ENCODE measurements at regions not wholly inside any gene's neighbourhood (a gene's known extent, or its start where the extent isn't known, plus 50 kb on each side); places are given as distances from the start of the nearest gene placed in this dataset.

- TF ChIP-seq, protein P1, sequence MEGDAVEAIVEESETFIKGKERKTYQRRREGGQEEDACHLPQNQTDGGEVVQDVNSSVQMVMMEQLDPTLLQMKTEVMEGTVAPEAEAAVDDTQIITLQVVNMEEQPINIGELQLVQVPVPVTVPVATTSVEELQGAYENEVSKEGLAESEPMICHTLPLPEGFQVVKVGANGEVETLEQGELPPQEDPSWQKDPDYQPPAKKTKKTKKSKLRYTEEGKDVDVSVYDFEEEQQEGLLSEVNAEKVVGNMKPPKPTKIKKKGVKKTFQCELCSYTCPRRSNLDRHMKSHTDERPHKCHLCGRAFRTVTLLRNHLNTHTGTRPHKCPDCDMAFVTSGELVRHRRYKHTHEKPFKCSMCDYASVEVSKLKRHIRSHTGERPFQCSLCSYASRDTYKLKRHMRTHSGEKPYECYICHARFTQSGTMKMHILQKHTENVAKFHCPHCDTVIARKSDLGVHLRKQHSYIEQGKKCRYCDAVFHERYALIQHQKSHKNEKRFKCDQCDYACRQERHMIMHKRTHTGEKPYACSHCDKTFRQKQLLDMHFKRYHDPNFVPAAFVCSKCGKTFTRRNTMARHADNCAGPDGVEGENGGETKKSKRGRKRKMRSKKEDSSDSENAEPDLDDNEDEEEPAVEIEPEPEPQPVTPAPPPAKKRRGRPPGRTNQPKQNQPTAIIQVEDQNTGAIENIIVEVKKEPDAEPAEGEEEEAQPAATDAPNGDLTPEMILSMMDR (conservative IDR thresholded peaks at IDR 0.05; ENCODE audit: low read length), result no peak
- DNase-seq (ENCODE audit: low read depth), result no peak
- H3K4me3 ChIP-seq (ENCODE audit: low read length), result no peak overlapping the region
Measured at GRCh38 chr5:109924237-109925107, 234.7 kb downstream of the MAN2A1 start.

GRCh38 chr5:109927639-109928038 lies 237.9 kb downstream of the MAN2A1 start:
- TF ChIP-seq, protein P1 (conservative IDR thresholded peaks at IDR 0.05; ENCODE audit: low read length), result no peak
- H3K4me3 ChIP-seq (ENCODE audit: low read length), result no peak overlapping the region
- no peak for DNase-seq (ENCODE audit: low read depth)

GRCh38 chr5:109928046-109928445 lies 238.3 kb downstream of the MAN2A1 start:
- DNase-seq (ENCODE audit: low read depth), result no peak
- H3K4me3 ChIP-seq (ENCODE audit: low read length), result no peak overlapping the region
- TF ChIP-seq, protein P1 (conservative IDR thresholded peaks at IDR 0.05; ENCODE audit: low read length), result no peak

GRCh38 chr5:109928811-109929210 lies 239.1 kb downstream of the MAN2A1 start:
- TF ChIP-seq, protein P1 (conservative IDR thresholded peaks at IDR 0.05; ENCODE audit: low read length), result no peak
- no peak for DNase-seq (ENCODE audit: low read depth)
- H3K4me3 ChIP-seq (ENCODE audit: low read length), result no peak overlapping the region

DNA sequence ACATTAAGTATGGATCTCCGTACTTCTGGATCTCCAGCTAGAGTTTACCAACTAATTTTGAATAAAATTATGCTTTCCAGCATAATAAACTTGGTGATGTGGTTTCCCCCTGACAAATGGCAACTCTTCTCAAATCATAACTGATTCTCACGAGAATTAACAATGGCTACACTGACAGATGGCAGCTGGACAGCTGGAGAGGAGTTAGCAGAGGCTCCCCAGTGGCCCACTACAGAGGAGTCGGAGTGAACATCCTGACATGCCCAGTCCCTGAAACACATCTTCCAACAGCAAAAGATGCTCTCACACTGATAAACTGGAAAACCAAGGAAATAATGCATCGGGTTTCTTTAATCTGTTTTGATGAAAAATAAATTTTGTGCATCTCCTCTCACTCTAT lies 239.6 kb downstream of the MAN2A1 start:
- TF ChIP-seq, protein P1 (conservative IDR thresholded peaks at IDR 0.05; ENCODE audit: low read length), result no peak
- no peak overlapping the region for H3K4me3 ChIP-seq (ENCODE audit: low read length)
- no peak for DNase-seq (ENCODE audit: low read depth)

DNA sequence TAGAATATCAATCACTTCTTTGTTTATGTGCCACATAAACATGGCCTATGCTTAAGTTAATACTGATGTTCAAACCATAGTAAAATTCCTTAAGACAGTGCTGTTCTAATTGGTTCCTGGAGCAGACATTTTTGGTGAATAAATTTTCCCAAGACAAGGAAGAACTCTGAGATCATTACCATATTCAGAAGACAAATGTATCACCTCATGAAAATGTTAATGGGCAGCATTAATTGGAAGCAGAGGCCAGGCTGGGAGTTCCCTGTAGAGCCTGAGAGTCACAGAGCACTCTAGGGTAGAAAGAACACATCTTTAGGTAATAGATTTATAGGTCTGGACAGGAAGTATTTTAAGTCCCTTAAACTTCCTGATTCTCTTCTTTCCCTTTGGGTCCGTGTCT lies 240.2 kb downstream of the MAN2A1 start:
- TF ChIP-seq, protein P1 (conservative IDR thresholded peaks at IDR 0.05; ENCODE audit: low read length), result no peak
- no peak overlapping the region for H3K4me3 ChIP-seq (ENCODE audit: low read length)
- DNase-seq (ENCODE audit: low read depth), result no peak
